K562 (cell line): ENCODE measurements at regions not wholly inside any gene's neighbourhood (a gene's known extent, or its start where the extent isn't known, plus 50 kb on each side); places are given as distances from the start of the nearest gene placed in this dataset.

ENCODE experiments used
- ATAC-seq: fragments of 200-7000 bp; cut with Tn5 transposase; 3 replicates; pipeline ENCODE4 v1.9.1; 2020; ENCODE audit warnings: moderate library complexity
- BruUV-seq: library from RNA; stranded (reverse); fragments of 400-500 nt; replicated peaks from 2 replicates; lab custom pipeline; 2021; lab: Mats Ljungman, UMichigan
- CTCF ChIA-PET: fragments of 300-600 bp; formaldehyde crosslinking; extraction: SDS; loops from one replicate; lab custom pipeline; 2021; ENCODE audit warnings: low intra/inter-chr PET ratio; lab: Yijun Ruan, JAX
- POLR2A ChIA-PET: fragments of 300-600, 350-650 bp; sonication (Branson Sonifier 250); formaldehyde crosslinking; extraction: SDS; loops from one replicate; lab custom pipeline; 2021; ENCODE audit warnings: antibody characterized with exemption, inconsistent platforms; lab: Yijun Ruan, JAX
- DNase-seq, 4 experiments: peaks; one replicate each; pipeline versions ENCODE4 v3.0.0 to v3.0.0-alpha.2; 2011 to 2018; ENCODE audit warnings: low spot score in 3 of 4, mixed read lengths in 3 of 4; ENCODE audit errors: extremely low read depth in 1 of 4
- FAIRE-seq: peaks from 2 replicates; lab custom pipeline; 2011; peaks lifted over from hg19 to GRCh38; lab: Jason Lieb, UNC
- H2AFZ ChIP-seq: 2 replicates; pipeline ENCODE4 v1.6.0; 2011; ENCODE audit warnings: low read depth, low read length, control low read depth, inconsistent platforms
- H3K27ac ChIP-seq: fragments of 200-600 bp; 3 replicates; pipeline ENCODE4 v1.8.0; 2011; ENCODE audit warnings: low read depth, mild to moderate bottlenecking, control low read depth, inconsistent platforms, low read length, moderate library complexity, mixed read lengths; ENCODE audit errors: extremely low read depth
- H3K27me3 ChIP-seq, 2 experiments: fragments of 300-600 bp in 1 of 2; 2 replicates in 1 of 2; 3 replicates in 1 of 2; pipeline versions ENCODE4 v1.6.0 to v1.8.0; 2011; ENCODE audit warnings: inconsistent platforms in 2 of 2, low read length in 2 of 2, mild to moderate bottlenecking in 1 of 2, mixed read lengths in 1 of 2, moderate library complexity in 1 of 2; ENCODE audit not compliant: control insufficient read depth in 2 of 2, insufficient read depth in 2 of 2
- H3K36me3 ChIP-seq: fragments of 300-600 bp; 3 replicates; pipeline ENCODE4 v1.8.0; 2011; ENCODE audit warnings: mild to moderate bottlenecking, low read length, inconsistent platforms; ENCODE audit not compliant: control insufficient read depth, insufficient read depth
- H3K4me1 ChIP-seq, 2 experiments: fragments of 200-600 bp in 1 of 2; replicated peaks in 1 of 2; 2 replicates in 1 of 2; 3 replicates in 1 of 2; pipeline versions ENCODE4 v1.5.1 to v1.8.0; 2011; ENCODE audit warnings: inconsistent platforms in 2 of 2, low read length in 2 of 2, mild to moderate bottlenecking in 1 of 2, mixed read lengths in 1 of 2, moderate library complexity in 1 of 2; ENCODE audit not compliant: control insufficient read depth in 2 of 2, insufficient read depth in 2 of 2
- H3K4me2 ChIP-seq: 2 replicates; pipeline ENCODE4 v1.6.1; 2011; ENCODE audit warnings: low read length, control low read depth, inconsistent platforms, mixed read lengths; ENCODE audit not compliant: insufficient read depth
- H3K4me3 ChIP-seq: fragments of 200-600 bp; sonication (generic), shearing (Covaris generic); 2 replicates; pipeline ENCODE4 v1.5.1; 2016; ENCODE audit warnings: control low read depth, inconsistent platforms
- H3K79me2 ChIP-seq: fragments of 200-600 bp; 3 replicates; pipeline ENCODE4 v1.8.0; 2011; ENCODE audit warnings: low read length, inconsistent platforms; ENCODE audit not compliant: control insufficient read depth, insufficient read depth
- H3K9ac ChIP-seq, 2 experiments: 2 replicates each; pipeline versions ENCODE4 v1.6.0 to v1.6.1; 2011; ENCODE audit warnings: low read depth in 2 of 2, low read length in 2 of 2, control low read depth in 1 of 2, inconsistent platforms in 1 of 2, mild to moderate bottlenecking in 1 of 2, mixed read lengths in 1 of 2; ENCODE audit not compliant: insufficient read depth in 1 of 2
- H3K9me1 ChIP-seq: one replicate; pipeline ENCODE4 v1.6.0; 2011; ENCODE audit warnings: inconsistent platforms, mild to moderate bottlenecking, low read length, moderate library complexity; ENCODE audit not compliant: control insufficient read depth, insufficient read depth
- H3K9me3 ChIP-seq: replicated peaks from 2 replicates; pipeline ENCODE4 v1.5.1; 2011; ENCODE audit warnings: low read depth, low read length, inconsistent platforms; ENCODE audit not compliant: control insufficient read depth, insufficient read depth
- H4K20me1 ChIP-seq: replicated peaks from 2 replicates; pipeline ENCODE4 v1.6.1; 2011; ENCODE audit warnings: low read length, inconsistent platforms, mixed read lengths; ENCODE audit not compliant: control insufficient read depth, insufficient read depth
- SMARCC2 ChIP-seq: fragments of 450-650 bp; IDR thresholded peaks from 2 replicates; pipeline ENCODE4 v1.6.1; 2017; ENCODE audit warnings: antibody characterized with exemption, moderate library complexity, mild to moderate bottlenecking, low read depth
- SRF ChIP-seq, 2 experiments: fragments of 250-450, 450-650 bp in 1 of 2; sonication (Bioruptor Pico) in 1 of 2; sonication (generic) in 1 of 2; formaldehyde crosslinking; IDR thresholded peaks; 2 replicates each; pipeline versions ENCODE4 v1.5.0 to v1.5.1; 2020 to 2022; ENCODE audit warnings: mild to moderate bottlenecking in 1 of 2, missing genetic modification reagents in 1 of 2
- ZC3H4 ChIP-seq: sonication (generic); formaldehyde crosslinking; IDR thresholded peaks from 2 replicates; pipeline ENCODE4 v1.9.0; 2021; ENCODE audit warnings: missing genetic modification reagents, borderline replicate concordance
- ZNF212 ChIP-seq: fragments of 450-650 bp; formaldehyde crosslinking; IDR thresholded peaks from 2 replicates; pipeline ENCODE4 v1.4.0; 2020; ENCODE audit warnings: mild to moderate bottlenecking
- ZNF324 ChIP-seq: fragments of 250-450 bp; sonication (Bioruptor Pico); IDR thresholded peaks from 2 replicates; pipeline ENCODE4 v1.4.0; 2020; ENCODE audit warnings: mild to moderate bottlenecking
- WGBS: fragments of 100-300 bp; shearing (Covaris generic); methylation state at CpG from one replicate; pipeline ENCODE4 v1.1.6; 2016; ENCODE audit warnings: low coverage, mixed read lengths; ENCODE audit not compliant: insufficient coverage; ENCODE audit errors: missing lambda C conversion rate; 5-methylcytosine and 5-hydroxymethylcytosine counted together
- in situ Hi-C: fragments of 300-500 bp; cut with MboI; formaldehyde crosslinking; loops from 4 replicates; pipeline ENCODE4 v1.15.0; 2018; ENCODE audit warnings: inconsistent platforms, mixed read lengths
- intact Hi-C: fragments of 100-400 bp; cut with micrococcal nuclease; formaldehyde crosslinking; loops from 2 replicates; pipeline ENCODE4 v1.14.2; 2022
- TF ChIP-seq, protein P1 (sequence below): fragments of 150-350 bp; conservative IDR thresholded peaks from 2 replicates; pipeline ENCODE4 v1.6.1; 2014; ENCODE audit warnings: low read length
- TF ChIP-seq, protein P2 (sequence below): sonication (generic); formaldehyde crosslinking; IDR thresholded peaks from 2 replicates; pipeline ENCODE4 v1.8.1; 2023; ENCODE audit warnings: missing genetic modification reagents, mild to moderate bottlenecking, borderline replicate concordance

DNA sequence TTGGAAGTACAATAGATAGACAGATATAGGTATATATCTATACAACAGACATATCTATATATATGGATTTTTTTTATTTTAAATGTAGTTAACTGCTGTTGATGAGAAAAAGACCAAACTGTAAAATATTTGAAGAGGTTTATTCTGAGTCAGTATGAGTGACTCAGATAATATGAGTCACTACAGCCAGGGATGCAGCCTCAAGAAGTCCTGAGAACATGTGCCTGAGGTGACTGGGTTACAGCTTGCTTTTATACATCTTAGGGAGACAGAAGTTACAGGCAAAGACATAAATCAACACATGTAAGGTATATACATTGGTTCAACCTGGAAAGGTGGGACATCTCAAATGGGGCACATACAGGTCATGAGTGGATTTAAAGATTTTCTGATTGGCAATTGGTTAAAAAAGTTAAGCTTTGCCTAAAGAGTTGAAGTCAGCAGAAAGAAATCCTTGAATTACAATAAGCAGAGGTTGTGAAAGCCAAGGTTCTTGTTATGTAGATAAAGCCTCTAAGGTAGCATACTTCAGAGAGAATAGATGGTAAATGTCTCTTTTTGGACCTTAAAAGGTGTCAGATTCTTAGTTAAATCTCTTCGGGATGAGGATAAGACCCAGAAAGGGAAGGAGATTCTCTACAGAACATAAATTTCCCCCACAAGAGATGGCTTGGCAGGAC, 149.9 kb downstream of the RBM43 start:
- CTCF ChIA-PET: no interaction called here
- FAIRE-seq: no peak

DNA sequence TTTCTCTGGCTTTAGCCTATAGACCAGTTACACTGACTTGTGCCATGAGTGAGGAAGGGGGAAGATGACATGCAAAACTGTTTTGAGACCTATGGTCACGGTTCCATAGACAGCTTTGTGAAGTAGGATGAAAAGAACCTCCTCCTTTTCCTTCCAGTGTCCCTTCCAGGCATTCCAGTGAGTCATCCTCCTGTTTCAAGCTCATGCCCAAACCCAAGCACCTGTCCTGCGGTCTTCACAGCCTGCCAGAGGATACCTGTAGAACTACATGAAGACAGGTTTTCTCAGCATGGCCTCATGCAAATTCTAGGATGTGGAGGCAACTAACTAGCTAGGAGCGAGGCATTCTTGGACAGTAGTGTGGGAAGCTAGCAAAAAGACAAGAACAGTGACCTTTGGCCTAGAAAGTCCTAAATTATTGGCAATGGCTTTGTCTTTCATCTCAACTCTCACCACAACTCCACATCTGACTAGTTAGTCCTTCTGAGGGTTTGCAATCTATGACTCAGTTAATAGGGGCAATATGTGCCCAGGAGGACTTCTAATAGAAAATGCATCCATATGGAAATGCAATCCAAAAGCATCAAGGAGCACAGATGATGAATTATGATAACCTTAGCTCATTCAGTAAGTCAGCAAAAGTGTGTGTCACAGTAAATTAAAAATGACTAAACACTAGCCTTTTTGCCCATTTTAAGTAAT, 154.7 kb downstream of the RBM43 start:
- POLR2A ChIA-PET: no interaction called here
- Histone ChIP-seq H3K4me1 (no peaks in the 10 kb centered on the region), H3K4me3 (no peak overlapping the region), H3K27me3 (no peaks in the 10 kb centered on the region), H3K36me3 (no peaks in the 10 kb centered on the region), H2AFZ (no peak overlapping the region), H3K4me2 (no peak overlapping the region), H3K9me1 (no peaks in the 10 kb centered on the region), H3K79me2 (no peaks in the 10 kb centered on the region), H4K20me1 (no peaks in the 10 kb centered on the region), H3K9ac (no peak overlapping the region), H3K27ac (no peak overlapping the region), H3K9me3 (no peaks in the 10 kb centered on the region)
- CTCF ChIA-PET: no interaction called here
- 0% methylated on average over 3 of the region's 3 CpGs for WGBS
- no TSS peak for BruUV-seq
- DNase-seq (no peak), FAIRE-seq (no peak), ATAC-seq (no peak)
- intact Hi-C loops: no loop called here
- in situ Hi-C loops: no loop called here
- TF ChIP-seq ZNF212 (no peak), ZC3H4 (CRISPR knock-in tag) (no peak), SMARCC2 (no peak), ZNF324 (CRISPR knock-in tag) (no peak)
- TF ChIP-seq, protein P1, sequence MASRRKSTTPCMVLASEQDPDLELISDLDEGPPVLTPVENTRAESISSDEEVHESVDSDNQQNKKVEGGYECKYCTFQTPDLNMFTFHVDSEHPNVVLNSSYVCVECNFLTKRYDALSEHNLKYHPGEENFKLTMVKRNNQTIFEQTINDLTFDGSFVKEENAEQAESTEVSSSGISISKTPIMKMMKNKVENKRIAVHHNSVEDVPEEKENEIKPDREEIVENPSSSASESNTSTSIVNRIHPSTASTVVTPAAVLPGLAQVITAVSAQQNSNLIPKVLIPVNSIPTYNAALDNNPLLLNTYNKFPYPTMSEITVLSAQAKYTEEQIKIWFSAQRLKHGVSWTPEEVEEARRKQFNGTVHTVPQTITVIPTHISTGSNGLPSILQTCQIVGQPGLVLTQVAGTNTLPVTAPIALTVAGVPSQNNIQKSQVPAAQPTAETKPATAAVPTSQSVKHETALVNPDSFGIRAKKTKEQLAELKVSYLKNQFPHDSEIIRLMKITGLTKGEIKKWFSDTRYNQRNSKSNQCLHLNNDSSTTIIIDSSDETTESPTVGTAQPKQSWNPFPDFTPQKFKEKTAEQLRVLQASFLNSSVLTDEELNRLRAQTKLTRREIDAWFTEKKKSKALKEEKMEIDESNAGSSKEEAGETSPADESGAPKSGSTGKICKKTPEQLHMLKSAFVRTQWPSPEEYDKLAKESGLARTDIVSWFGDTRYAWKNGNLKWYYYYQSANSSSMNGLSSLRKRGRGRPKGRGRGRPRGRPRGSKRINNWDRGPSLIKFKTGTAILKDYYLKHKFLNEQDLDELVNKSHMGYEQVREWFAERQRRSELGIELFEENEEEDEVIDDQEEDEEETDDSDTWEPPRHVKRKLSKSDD: no peak
- TF ChIP-seq, protein P2, sequence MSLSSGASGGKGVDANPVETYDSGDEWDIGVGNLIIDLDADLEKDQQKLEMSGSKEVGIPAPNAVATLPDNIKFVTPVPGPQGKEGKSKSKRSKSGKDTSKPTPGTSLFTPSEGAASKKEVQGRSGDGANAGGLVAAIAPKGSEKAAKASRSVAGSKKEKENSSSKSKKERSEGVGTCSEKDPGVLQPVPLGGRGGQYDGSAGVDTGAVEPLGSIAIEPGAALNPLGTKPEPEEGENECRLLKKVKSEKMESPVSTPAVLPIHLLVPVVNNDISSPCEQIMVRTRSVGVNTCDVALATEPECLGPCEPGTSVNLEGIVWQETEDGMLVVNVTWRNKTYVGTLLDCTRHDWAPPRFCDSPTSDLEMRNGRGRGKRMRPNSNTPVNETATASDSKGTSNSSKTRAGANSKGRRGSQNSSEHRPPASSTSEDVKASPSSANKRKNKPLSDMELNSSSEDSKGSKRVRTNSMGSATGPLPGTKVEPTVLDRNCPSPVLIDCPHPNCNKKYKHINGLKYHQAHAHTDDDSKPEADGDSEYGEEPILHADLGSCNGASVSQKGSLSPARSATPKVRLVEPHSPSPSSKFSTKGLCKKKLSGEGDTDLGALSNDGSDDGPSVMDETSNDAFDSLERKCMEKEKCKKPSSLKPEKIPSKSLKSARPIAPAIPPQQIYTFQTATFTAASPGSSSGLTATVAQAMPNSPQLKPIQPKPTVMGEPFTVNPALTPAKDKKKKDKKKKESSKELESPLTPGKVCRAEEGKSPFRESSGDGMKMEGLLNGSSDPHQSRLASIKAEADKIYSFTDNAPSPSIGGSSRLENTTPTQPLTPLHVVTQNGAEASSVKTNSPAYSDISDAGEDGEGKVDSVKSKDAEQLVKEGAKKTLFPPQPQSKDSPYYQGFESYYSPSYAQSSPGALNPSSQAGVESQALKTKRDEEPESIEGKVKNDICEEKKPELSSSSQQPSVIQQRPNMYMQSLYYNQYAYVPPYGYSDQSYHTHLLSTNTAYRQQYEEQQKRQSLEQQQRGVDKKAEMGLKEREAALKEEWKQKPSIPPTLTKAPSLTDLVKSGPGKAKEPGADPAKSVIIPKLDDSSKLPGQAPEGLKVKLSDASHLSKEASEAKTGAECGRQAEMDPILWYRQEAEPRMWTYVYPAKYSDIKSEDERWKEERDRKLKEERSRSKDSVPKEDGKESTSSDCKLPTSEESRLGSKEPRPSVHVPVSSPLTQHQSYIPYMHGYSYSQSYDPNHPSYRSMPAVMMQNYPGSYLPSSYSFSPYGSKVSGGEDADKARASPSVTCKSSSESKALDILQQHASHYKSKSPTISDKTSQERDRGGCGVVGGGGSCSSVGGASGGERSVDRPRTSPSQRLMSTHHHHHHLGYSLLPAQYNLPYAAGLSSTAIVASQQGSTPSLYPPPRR (CRISPR knock-in tag): no peak

More for the DNA sequence above, 149.9 kb downstream of the RBM43 start:
- Histone ChIP-seq H3K27ac (no peak overlapping the region), H3K27me3 (no peaks in the 10 kb centered on the region), H3K9ac (no peak overlapping the region), H3K9me3 (no peaks in the 10 kb centered on the region), H3K4me3 (no peak overlapping the region), H4K20me1 (no peaks in the 10 kb centered on the region), H3K36me3 (no peaks in the 10 kb centered on the region), H2AFZ (no peak overlapping the region), H3K79me2 (no peaks in the 10 kb centered on the region), H3K4me1 (no peaks in the 10 kb centered on the region), H3K9me1 (no peaks in the 10 kb centered on the region), H3K4me2 (no peak overlapping the region)
- in situ Hi-C loops: no loop called here
- ATAC-seq: no peak
- POLR2A ChIA-PET: no interaction called here
- no TSS peak for BruUV-seq
- intact Hi-C loops: no loop called here
- DNase-seq: no peak
- no peak for TF ChIP-seq SRF (CRISPR knock-in tag; IDR thresholded peaks at IDR 0.05)
- WGBS: 5% methylated on average over 1 of the region's 1 CpG
